ENCODE measurements at regions not wholly inside any gene's neighbourhood (a gene's known extent, or its start where the extent isn't known, plus 50 kb on each side); places are given as distances from the start of the nearest gene placed in this dataset.
"Not testable (repeated sequence)": the region's sequence is repeated elsewhere in the genome, so short reads cannot be mapped to it uniquely, and the experiment has no call there.

DNA sequence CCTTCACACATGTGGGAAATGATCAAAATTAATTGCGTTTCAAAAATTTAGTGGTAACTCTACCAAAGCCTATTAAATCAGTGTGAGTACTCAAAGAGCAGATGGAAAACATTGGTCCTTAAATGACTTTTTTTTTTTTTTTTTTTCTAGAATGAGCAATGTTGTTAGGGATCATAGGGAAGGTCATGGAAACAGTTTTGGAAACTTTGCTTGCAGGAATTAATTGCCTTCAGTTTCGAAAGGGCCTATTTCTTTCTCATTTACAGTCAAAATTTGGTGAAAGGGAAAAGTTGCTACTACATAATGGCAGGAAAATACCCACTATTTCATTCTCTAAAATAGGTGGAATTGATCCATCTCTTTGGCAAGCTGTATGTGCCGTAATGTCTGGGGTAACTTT, 160.9 kb downstream of the RTL9 start:
- DNase-seq (ENCODE audit: low read depth): no peak

DNA sequence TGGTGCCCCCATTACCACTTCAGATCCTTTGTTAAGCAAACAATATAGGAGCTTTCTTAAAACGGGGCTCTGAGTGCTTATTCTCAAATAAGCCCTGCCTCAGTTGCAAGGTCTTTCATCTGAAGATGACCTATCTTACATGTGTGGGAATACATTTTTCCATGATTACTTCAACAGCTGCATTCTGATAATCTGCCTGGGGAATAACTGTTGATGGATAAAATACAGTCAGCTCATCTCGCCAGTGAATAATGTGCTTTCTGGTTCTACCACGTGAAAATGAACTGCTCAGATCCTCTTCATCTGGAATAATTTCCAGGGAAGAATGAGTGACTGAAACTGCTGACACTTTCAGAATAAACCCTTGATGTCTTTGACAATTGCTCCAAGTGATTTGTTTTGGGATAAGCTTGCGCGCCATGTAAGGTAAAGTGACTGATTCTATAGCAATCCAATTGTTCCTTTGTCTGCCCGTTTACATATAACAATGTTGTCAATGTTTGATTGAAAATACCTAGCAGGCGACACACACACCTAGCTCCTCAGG, 161.3 kb downstream of the RTL9 start:
- DNase-seq (ENCODE audit: low read depth): no peak

GRCh38 chrX:110520652-110521051, 162.0 kb downstream of the RTL9 start:
- not testable (repeated sequence) for DNase-seq (ENCODE audit: low read depth)

- DNase-seq (ENCODE audit: low read depth): no peak
Measured at GRCh38 chrX:110531873-110532580, 173.4 kb downstream of the RTL9 start.

DNA sequence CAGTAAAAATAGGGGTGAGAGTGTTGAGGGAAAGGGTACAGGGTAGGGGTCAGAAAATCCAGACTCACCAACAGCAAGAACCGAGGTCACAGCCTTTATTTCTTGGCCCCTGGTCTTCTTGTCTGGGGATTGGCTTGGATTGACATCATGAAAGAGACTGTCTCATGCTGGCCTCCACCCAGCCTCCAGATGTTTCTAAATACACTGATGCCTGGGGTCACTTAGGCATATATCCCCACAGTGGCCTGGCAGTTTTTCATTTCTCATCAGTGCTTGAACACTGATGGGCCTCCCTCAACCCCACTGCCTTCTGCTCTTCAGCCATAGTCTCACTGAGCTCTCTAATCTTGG, 173.9 kb downstream of the RTL9 start:
- DNase-seq (ENCODE audit: low read depth): no peak

- DNase-seq (ENCODE audit: low read depth): no peak
Measured at GRCh38 chrX:110536816-110537215, 178.2 kb downstream of the RTL9 start.

DNA sequence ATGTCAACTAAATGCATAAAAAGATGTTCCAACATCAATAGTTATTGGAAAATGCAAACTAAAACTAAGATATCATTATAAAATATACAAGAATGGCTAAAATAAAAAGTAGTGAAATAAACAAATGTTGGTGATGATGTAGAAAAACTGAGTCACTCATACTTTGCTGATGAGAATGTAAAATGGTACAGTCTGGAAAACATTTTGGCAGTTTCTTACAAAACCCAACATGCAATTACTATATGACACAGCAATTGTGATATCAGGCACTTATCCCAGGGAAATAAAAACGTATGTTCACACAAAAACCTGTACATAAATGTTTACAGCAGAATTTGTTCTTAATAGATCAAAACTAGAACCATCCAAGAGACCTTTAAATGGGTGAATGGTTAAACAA, 182.6 kb downstream of the RTL9 start:
- no peak for DNase-seq (ENCODE audit: low read depth)

GRCh38 chrX:110550854-110551253, 192.2 kb downstream of the RTL9 start:
- not testable (repeated sequence) for DNase-seq (ENCODE audit: low read depth)

DNA sequence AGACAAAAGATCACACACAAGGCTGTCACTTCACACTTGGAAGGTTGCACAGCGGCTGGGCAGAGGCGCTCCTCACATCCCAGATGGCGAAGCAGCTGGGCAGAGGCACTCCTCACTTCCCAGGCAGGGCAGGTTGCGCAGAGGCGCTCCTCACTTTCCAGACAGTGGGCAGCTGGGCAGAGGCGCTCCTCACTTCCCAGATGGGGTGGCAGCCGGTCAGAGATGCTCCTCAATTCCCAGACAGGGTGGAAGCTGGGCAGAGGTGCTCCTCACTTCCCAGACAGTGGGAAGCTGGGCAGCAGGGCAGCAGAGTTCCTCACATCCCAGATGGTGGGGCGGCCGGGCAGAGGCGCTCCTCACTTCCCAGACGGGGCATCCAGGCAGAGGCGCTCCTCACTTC, 199.2 kb downstream of the RTL9 start:
- DNase-seq (ENCODE audit: low read depth): no peak

GRCh38 chrX:110558406-110558805, 199.8 kb downstream of the RTL9 start:
- DNase-seq (ENCODE audit: low read depth): no peak

DNA sequence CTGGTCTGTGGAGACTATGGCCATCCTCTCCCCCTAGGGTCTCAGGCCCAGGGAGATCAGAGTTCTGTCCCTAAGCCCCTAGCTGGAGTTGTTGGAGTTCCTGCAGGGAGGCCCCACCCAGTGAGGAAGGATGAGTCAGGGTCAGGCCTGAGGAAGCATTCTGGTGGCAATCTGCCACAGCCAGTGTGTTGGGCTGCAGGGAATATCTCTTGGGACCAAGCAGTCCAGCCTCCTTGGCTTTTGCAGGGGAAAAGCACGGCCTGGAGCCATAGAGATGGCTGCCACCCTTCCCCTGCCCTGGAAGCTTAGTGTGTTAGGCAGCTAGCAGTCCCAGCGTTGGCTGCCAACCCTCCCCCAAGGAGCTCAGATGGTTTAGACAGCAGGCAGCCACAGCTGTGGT, 202.4 kb downstream of the RTL9 start:
- DNase-seq (ENCODE audit: low read depth): no peak

- no peak for DNase-seq (ENCODE audit: low read depth)
Measured at GRCh38 chrX:110563282-110563681, 204.6 kb downstream of the RTL9 start.

GRCh38 chrX:110568441-110568840, 209.8 kb downstream of the RTL9 start:
- DNase-seq (ENCODE audit: low read depth): no peak

DNA sequence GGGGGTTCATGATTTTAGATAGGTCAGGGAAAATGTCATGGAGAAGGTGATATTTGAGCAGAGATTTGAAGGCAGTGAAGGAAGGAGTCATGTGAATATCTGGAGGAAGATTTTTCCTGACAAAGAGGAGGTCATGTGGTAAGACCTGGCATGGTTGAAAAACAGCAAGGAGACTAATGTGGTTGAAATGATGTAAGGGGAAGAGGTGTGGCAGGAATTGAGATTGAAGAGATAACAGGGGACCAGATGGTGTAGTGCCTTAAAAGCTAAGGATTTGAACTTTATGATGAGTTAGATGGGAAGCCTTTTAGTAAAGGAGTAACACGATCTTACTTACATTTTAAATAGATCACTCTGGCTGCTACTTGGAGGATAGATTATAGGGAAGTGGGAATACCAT, 210.9 kb downstream of the RTL9 start:
- DNase-seq (ENCODE audit: low read depth): no peak

GRCh38 chrX:110578270-110578669, 217.3 kb downstream of the CHRDL1 start:
- no peak for DNase-seq (ENCODE audit: low read depth)

DNA sequence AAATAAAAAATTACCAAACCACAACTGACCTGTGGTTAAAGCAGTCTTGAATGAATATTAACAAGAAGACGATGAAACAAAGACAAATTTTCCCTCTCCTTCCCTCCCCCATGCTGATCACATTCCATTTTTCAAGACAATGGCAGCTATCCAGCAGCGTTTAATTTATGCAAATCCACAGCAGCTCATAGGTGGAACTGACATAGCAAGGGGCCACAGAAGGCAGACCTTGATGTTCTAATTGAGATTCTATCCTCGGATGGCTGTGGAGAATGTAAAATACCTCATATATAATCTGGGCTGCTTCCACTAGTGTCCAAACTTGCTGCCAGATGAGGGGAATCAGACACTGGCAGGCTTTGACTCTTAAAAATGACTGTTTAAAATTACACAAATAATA, 211.5 kb downstream of the CHRDL1 start:
- DNase-seq (ENCODE audit: low read depth): no peak

GRCh38 chrX:110588164-110588563, 207.5 kb downstream of the CHRDL1 start:
- no peak for DNase-seq (ENCODE audit: low read depth)

GRCh38 chrX:110588853-110589252, 206.8 kb downstream of the CHRDL1 start:
- DNase-seq (ENCODE audit: low read depth): no peak

DNA sequence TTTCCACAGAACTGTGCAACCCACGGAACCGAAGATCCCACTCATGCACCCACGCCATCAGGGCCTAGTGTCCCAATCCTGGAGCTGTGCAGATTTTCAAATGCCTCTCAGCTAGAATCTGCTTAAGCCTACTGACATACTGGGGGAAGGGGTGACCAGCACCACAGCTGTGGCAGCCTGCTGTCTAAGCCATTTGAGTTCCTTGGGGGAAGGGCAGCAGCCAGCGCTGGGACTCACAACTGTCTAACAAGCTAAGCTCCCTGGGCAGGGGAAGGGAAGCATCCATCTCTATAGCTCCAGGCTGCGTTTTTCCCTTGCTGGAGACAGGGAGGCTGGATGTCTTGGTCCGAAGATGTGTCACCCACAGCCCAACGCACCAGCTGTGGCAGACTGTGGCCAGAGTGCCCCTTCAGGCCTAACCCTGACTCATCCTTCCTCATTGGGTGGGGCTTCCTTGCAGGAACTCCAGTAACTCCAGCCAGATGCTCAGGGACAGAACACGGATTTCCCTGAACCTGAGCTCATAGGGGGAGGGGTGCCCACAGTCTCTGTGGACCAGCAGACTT, 194.8 kb downstream of the CHRDL1 start:
- DNase-seq (ENCODE audit: low read depth): no peak

GRCh38 chrX:110614596-110614995, 181.0 kb downstream of the CHRDL1 start:
- DNase-seq (ENCODE audit: low read depth): no peak

Measured in CMK (cell line).